IMR-90 (cell line): ENCODE measurements at regions not wholly inside any gene's neighbourhood (a gene's known extent, or its start where the extent isn't known, plus 50 kb on each side); places are given as distances from the start of the nearest gene placed in this dataset.

Source experiments
- ATAC-seq: fragments of 200-7000 bp; cut with Tn5 transposase; 2 replicates; pipeline ENCODE4 v1.9.1; 2020; ENCODE audit warnings: low read depth, mild to moderate bottlenecking, moderate library complexity
- BruUV-seq: library from RNA; stranded (reverse); fragments of 400-500 nt; replicated peaks from 2 replicates; lab custom pipeline; 2021; lab: Mats Ljungman, UMichigan
- CTCF ChIA-PET: fragments of 300-600 bp; formaldehyde crosslinking; extraction: SDS; loops from one replicate; lab custom pipeline; 2021; ENCODE audit warnings: antibody characterized with exemption; lab: Yijun Ruan, JAX
- POLR2A ChIA-PET: fragments of 300-600 bp; sonication (Branson Sonifier 250); formaldehyde crosslinking; loops from one replicate; lab custom pipeline; 2022; ENCODE audit warnings: antibody characterized with exemption; ENCODE audit not compliant: unreplicated experiment; lab: Charles Lee
- DNase-seq: peaks from one replicate; pipeline ENCODE4 v3.0.0; 2013
- H2AFZ ChIP-seq: replicated peaks from 2 replicates; pipeline ENCODE3; 2013; ENCODE audit warnings: low read length, mild to moderate bottlenecking; ENCODE audit not compliant: poor library complexity
- H2AK5ac ChIP-seq: 2 replicates; pipeline ENCODE4 v1.6.1; 2013; ENCODE audit warnings: low read depth, low read length, inconsistent platforms
- H2AK9ac ChIP-seq: replicated peaks from 2 replicates; pipeline ENCODE3; 2013; ENCODE audit warnings: mild to moderate bottlenecking, low read depth, low read length, moderate library complexity; ENCODE audit not compliant: poor library complexity
- H2BK120ac ChIP-seq: 2 replicates; pipeline ENCODE4 v1.6.1; 2013; ENCODE audit warnings: low read depth, low read length, inconsistent platforms
- H2BK15ac ChIP-seq: 3 replicates; pipeline ENCODE4 v1.6.1; 2013; ENCODE audit warnings: low read depth, low read length, inconsistent platforms
- H2BK20ac ChIP-seq: 2 replicates; pipeline ENCODE4 v1.6.1; 2013; ENCODE audit warnings: low read depth, mild to moderate bottlenecking, inconsistent platforms, low read length, moderate library complexity
- H2BK5ac ChIP-seq: 2 replicates; pipeline ENCODE4 v1.6.1; 2013; ENCODE audit warnings: mild to moderate bottlenecking, low read depth, low read length, inconsistent platforms; ENCODE audit not compliant: poor library complexity, severe bottlenecking
- H3K14ac ChIP-seq: replicated peaks from 2 replicates; pipeline ENCODE4 v1.6.1; 2013; ENCODE audit warnings: low read depth, low read length, inconsistent platforms
- H3K18ac ChIP-seq: 2 replicates; pipeline ENCODE4 v1.6.1; 2013; ENCODE audit warnings: low read depth, low read length, control low read depth
- H3K23ac ChIP-seq: 2 replicates; pipeline ENCODE4 v1.6.1; 2013; ENCODE audit warnings: low read depth, low read length, inconsistent platforms
- H3K27ac ChIP-seq: 2 replicates; pipeline ENCODE4 v1.5.1; 2013; ENCODE audit warnings: mild to moderate bottlenecking, control low read depth, low read length; ENCODE audit not compliant: insufficient read depth
- H3K27me3 ChIP-seq: 2 replicates; pipeline ENCODE4 v1.6.1; 2013; ENCODE audit warnings: low read length; ENCODE audit not compliant: control insufficient read depth, insufficient read depth
- H3K36me3 ChIP-seq: 2 replicates; pipeline ENCODE4 v1.6.1; 2013; ENCODE audit warnings: low read length, mixed read lengths; ENCODE audit not compliant: control insufficient read depth, insufficient read depth
- H3K4ac ChIP-seq: 2 replicates; pipeline ENCODE4 v1.6.1; 2013; ENCODE audit warnings: low read depth, low read length, inconsistent platforms
- H3K4me1 ChIP-seq: 2 replicates; pipeline ENCODE4 v1.6.1; 2013; ENCODE audit warnings: low read length, mixed read lengths; ENCODE audit not compliant: control insufficient read depth, insufficient read depth
- H3K4me2 ChIP-seq: 2 replicates; pipeline ENCODE4 v1.6.1; 2013; ENCODE audit warnings: low read depth, mild to moderate bottlenecking, control low read depth, low read length, moderate library complexity
- H3K4me3 ChIP-seq: 2 replicates; pipeline ENCODE4 v1.5.1; 2013; ENCODE audit warnings: low read depth, mild to moderate bottlenecking, control low read depth, low read length, moderate library complexity; ENCODE audit not compliant: insufficient read depth
- H3K56ac ChIP-seq: 2 replicates; pipeline ENCODE4 v1.6.1; 2013; ENCODE audit warnings: low read length, inconsistent platforms; ENCODE audit not compliant: insufficient read depth; ENCODE audit errors: extremely low read depth
- H3K79me1 ChIP-seq, 2 experiments: 2 replicates each; pipeline ENCODE4 v1.6.1; 2013; ENCODE audit warnings: low read length in 2 of 2, inconsistent platforms in 1 of 2, low read depth in 1 of 2
- H3K9ac ChIP-seq: 2 replicates; pipeline ENCODE4 v1.6.1; 2013; ENCODE audit warnings: low read depth, low read length, control low read depth
- H3K9me1 ChIP-seq: 2 replicates; pipeline ENCODE4 v1.6.1; 2013; ENCODE audit warnings: low read length, inconsistent platforms; ENCODE audit not compliant: insufficient read depth
- H3K9me3 ChIP-seq: 2 replicates; pipeline ENCODE4 v1.6.1; 2013; ENCODE audit warnings: low read length; ENCODE audit not compliant: control insufficient read depth, insufficient read depth
- H4K20me1 ChIP-seq: 2 replicates; pipeline ENCODE4 v1.6.1; 2013; ENCODE audit warnings: low read length, inconsistent platforms; ENCODE audit not compliant: insufficient read depth
- H4K5ac ChIP-seq: 2 replicates; pipeline ENCODE4 v1.6.1; 2013; ENCODE audit warnings: mild to moderate bottlenecking, low read depth, low read length, control low read depth
- H4K8ac ChIP-seq, 2 experiments: 2 replicates each; pipeline ENCODE4 v1.6.1; 2013; ENCODE audit warnings: low read depth in 2 of 2, low read length in 2 of 2, control low read depth in 1 of 2, inconsistent platforms in 1 of 2
- H4K91ac ChIP-seq: 2 replicates; pipeline ENCODE4 v1.6.1; 2013; ENCODE audit warnings: low read depth, low read length, inconsistent platforms; ENCODE audit not compliant: insufficient read depth
- BHLHE40 ChIP-seq: fragments of 150-350 bp; IDR thresholded peaks from 2 replicates; pipeline ENCODE4 v1.6.1; 2016; ENCODE audit warnings: mild to moderate bottlenecking, low read depth, low read length
- CEBPB ChIP-seq: IDR thresholded peaks from 2 replicates; pipeline ENCODE4 v1.6.1; 2012; ENCODE audit warnings: low read depth, low read length, improper control_type of control experiment
- CHD1 ChIP-seq: IDR thresholded peaks from 2 replicates; pipeline ENCODE4 v1.6.1; 2012; ENCODE audit warnings: low read depth, low read length, improper control_type of control experiment
- CTCF ChIP-seq: conservative IDR thresholded peaks from 2 replicates; pipeline ENCODE4 v1.5.1; 2012; ENCODE audit warnings: mild to moderate bottlenecking, low read depth, low read length, improper control_type of control experiment
- ELK1 ChIP-seq: fragments of 150-350 bp; IDR thresholded peaks from 2 replicates; pipeline ENCODE4 v1.6.1; 2016; ENCODE audit warnings: low read depth, mild to moderate bottlenecking, low read length, moderate library complexity, borderline replicate concordance
- FOS ChIP-seq: fragments of 150-350 bp; IDR thresholded peaks from 2 replicates; pipeline ENCODE4 v1.6.1; 2016; ENCODE audit warnings: low read depth, low read length
- MAFK ChIP-seq: IDR thresholded peaks from 2 replicates; pipeline ENCODE4 v1.6.1; 2012; ENCODE audit warnings: low read depth, low read length, improper control_type of control experiment
- MAZ ChIP-seq: IDR thresholded peaks from 2 replicates; pipeline ENCODE4 v1.6.1; 2012; ENCODE audit warnings: low read depth, mild to moderate bottlenecking, low read length, improper control_type of control experiment, moderate library complexity, borderline replicate concordance
- MXI1 ChIP-seq: IDR thresholded peaks from 2 replicates; pipeline ENCODE4 v1.6.1; 2012; ENCODE audit warnings: low read depth, mild to moderate bottlenecking, low read length, moderate library complexity, borderline replicate concordance
- NFE2L2 ChIP-seq: fragments of 150-350 bp; IDR thresholded peaks from 2 replicates; pipeline ENCODE4 v1.6.1; 2016; ENCODE audit warnings: low read depth, mild to moderate bottlenecking, low read length
- POLR2A ChIP-seq: IDR thresholded peaks from 2 replicates; pipeline ENCODE4 v1.6.1; 2012; ENCODE audit warnings: mild to moderate bottlenecking, low read depth, low read length
- RAD21 ChIP-seq: IDR thresholded peaks from 2 replicates; pipeline ENCODE4 v1.6.1; 2012; ENCODE audit warnings: low read length, improper control_type of control experiment
- RCOR1 ChIP-seq: IDR thresholded peaks from 2 replicates; pipeline ENCODE4 v1.6.1; 2012; ENCODE audit warnings: mild to moderate bottlenecking, low read length, improper control_type of control experiment; ENCODE audit not compliant: insufficient replicate concordance
- RFX5 ChIP-seq: IDR thresholded peaks from 2 replicates; pipeline ENCODE4 v1.8.0; 2012; ENCODE audit warnings: low read depth, mild to moderate bottlenecking, low read length, moderate library complexity
- SMC3 ChIP-seq: fragments of 150-350 bp; IDR thresholded peaks from 2 replicates; pipeline ENCODE4 v1.6.1; 2016; ENCODE audit warnings: low read depth, mild to moderate bottlenecking, antibody characterized with exemption, low read length, moderate library complexity
- WGBS, 2 experiments: methylation state at CpG; one replicate each; pipeline versions ENCODE4 v1.1.5 to v1.1.7; 2013; ENCODE audit warnings: missing lambda C conversion rate in 2 of 2; ENCODE audit not compliant: insufficient read length in 1 of 2; ENCODE audit errors: extremely low coverage in 2 of 2; 5-methylcytosine and 5-hydroxymethylcytosine counted together
- dilution Hi-C: fragments of 300-500 bp; cut with HindIII; formaldehyde crosslinking; loops from one replicate; pipeline ENCODE4 v1.14.3; 2018; ENCODE audit warnings: low sequenced_read_pairs; ENCODE audit not compliant: unreplicated experiment
- in situ Hi-C: fragments of 300-500 bp; cut with MboI; formaldehyde crosslinking; loops from 3 replicates; pipeline ENCODE4 v1.14.3; 2019; ENCODE audit warnings: low sequenced_read_pairs, inconsistent platforms, mixed read lengths
- intact Hi-C: fragments of 100-400 bp; cut with micrococcal nuclease; formaldehyde crosslinking; loops from 2 replicates; pipeline ENCODE4 v1.10.0; 2022
- TF ChIP-seq, protein P1 (sequence below): fragments of 150-350 bp; IDR thresholded peaks from 2 replicates; pipeline ENCODE4 v1.6.1; 2017; ENCODE audit warnings: mild to moderate bottlenecking, antibody characterized with exemption, low read length, low read depth

DNA sequence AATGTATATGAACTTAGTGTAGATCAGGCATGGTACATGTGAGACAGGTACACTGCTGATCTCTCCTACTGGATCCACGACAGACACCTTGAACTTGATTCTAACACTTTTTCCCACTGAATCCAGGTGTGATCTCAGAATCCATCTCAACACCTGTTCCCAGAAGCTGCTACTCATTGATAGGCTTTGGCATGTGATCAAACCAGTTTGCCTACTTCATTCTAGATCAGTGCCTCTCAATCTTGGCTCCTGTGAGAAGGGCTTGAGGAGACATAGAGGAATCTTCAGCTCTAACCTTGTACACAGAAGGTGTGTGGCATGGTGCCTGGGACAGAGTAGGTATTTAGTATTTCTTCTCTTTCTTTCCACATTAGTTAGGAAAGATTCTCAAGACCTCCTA lies 212.3 kb upstream of the ATP5MC3 start:
- no TSS peak for BruUV-seq
- Histone ChIP-seq H4K5ac (no peak overlapping the region), H2AFZ (no peak overlapping the region), H3K56ac (no peak overlapping the region), H2AK9ac (no peak overlapping the region), H2BK15ac (no peak overlapping the region), H3K4me2 (no peak overlapping the region), H3K18ac (no peak overlapping the region), H2BK5ac (no peak overlapping the region), H2BK20ac (no peak overlapping the region), H4K91ac (no peak overlapping the region), H4K8ac (no peak overlapping the region), H3K9ac (no peak overlapping the region), H3K27ac (no peak overlapping the region), H3K27me3 (no peaks in the 10 kb centered on the region), H3K79me1 (no peaks in the 10 kb centered on the region), H3K4me3 (no peak overlapping the region), H3K23ac (no peak overlapping the region), H2AK5ac (no peak overlapping the region), H2BK120ac (no peak overlapping the region), H4K20me1 (no peaks in the 10 kb centered on the region), H3K4ac (no peak overlapping the region), H3K9me3 (no peaks in the 10 kb centered on the region), H3K9me1 (no peaks in the 10 kb centered on the region), H3K14ac (no peak overlapping the region), H3K4me1 (no peaks in the 10 kb centered on the region), H3K36me3 (no peaks in the 10 kb centered on the region)
- CTCF ChIA-PET: no interaction called here
- TF ChIP-seq, protein P1, sequence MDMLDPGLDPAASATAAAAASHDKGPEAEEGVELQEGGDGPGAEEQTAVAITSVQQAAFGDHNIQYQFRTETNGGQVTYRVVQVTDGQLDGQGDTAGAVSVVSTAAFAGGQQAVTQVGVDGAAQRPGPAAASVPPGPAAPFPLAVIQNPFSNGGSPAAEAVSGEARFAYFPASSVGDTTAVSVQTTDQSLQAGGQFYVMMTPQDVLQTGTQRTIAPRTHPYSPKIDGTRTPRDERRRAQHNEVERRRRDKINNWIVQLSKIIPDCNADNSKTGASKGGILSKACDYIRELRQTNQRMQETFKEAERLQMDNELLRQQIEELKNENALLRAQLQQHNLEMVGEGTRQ: no peak
- TF ChIP-seq BHLHE40: no peak
- TF ChIP-seq NFE2L2: no peak
- no peak for TF ChIP-seq RFX5
- no peak for TF ChIP-seq CHD1
- no peak for TF ChIP-seq ELK1
- no peak for TF ChIP-seq SMC3
- no peak for TF ChIP-seq RCOR1
- no peak for TF ChIP-seq MAZ
- no peak for TF ChIP-seq FOS
- TF ChIP-seq CTCF: no peak
- no peak for TF ChIP-seq MXI1
- TF ChIP-seq MAFK: no peak
- TF ChIP-seq RAD21: no peak
- no peak for TF ChIP-seq POLR2A
- TF ChIP-seq CEBPB: no peak
- POLR2A ChIA-PET: no interaction called here
- dilution Hi-C loops: no loop called here
- in situ Hi-C loops: no loop called here
- no peak for DNase-seq
- intact Hi-C loops: no loop called here
- no peak for ATAC-seq
- no CpG with 5 or more reads among the region's 1 CpG for WGBS, 2 experiments
